ENCODE measurements at regions not wholly inside any gene's neighbourhood (a gene's known extent, or its start where the extent isn't known, plus 50 kb on each side); places are given as distances from the start of the nearest gene placed in this dataset.

DNA sequence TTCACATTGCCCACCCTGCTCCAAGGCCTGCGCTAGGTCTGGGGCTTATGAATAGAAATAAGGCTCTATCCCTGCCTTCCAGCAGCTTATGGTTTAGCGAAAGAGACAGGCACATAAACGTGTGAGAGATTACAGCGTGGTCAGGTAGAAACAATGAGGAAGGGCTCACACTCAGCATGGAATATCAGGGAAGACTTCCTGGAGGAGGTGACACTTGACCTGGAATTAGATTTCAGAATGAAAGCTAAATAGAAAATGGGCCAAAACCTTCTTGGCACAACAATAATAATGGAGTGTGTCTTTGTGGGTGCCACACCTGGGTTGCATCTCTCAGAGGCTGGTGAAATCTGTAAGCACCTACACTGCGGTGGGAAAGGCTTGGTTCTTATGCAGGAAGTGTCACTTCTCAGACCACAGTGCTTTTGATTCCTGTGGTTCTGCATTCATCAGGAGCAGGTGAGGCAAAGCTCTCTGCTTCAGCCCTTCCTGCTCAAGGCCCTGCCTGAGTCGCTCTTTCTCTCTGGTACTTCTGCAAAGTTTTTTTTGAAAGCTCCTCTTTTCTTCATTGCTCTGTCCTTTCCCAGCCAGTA lies 430.3 kb downstream of the ZNF536 start (continued):
- TF ChIP-seq SP1 (CRISPR knock-in tag; conservative IDR thresholded peaks at IDR 0.05), result no peak

DNA sequence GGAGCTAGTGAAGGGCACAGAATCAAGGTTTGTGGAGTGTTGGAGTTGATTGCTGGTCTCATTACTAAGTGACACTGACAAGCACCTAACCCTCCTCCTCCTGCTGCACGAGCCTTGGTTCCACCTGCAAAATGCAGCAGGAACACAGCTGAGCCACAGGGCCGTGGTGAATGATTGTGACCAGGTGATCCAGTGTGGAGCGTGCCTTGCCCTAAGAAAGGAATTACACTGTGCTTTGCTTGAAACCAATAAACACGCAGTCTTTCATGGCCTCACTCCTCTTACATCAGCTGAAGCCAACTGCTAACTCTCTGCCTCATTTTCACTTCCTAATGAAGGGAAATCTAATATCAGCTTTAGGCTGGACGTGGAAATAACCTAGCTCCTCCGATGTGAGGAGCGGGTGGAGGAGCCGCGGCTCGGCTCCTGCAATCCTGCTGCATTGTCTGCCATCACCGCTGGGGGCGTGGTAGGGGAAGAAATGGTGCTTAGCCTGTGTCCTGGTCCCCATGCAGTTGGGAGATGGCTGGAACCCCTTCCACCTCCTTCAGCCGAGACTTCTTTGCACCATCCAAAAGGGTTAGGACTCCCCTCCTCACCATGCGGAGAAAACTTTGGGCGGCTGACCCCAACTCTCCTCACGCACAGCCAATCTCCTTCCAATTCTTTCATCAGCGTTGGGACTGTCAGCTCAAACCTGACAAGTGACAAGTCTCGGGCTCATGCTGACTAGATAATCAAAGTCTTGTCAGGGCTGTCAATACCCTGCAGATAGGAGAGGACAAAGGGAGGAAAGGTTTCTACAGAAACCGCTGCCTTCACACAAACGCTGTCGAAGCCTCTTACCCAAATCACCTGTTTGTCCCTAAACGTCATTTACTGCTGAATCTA lies 427.9 kb downstream of the ZNF536 start:
- no peak for TF ChIP-seq TEAD4 (CRISPR knock-in tag; IDR thresholded peaks at IDR 0.05)
- TF ChIP-seq, protein P1, sequence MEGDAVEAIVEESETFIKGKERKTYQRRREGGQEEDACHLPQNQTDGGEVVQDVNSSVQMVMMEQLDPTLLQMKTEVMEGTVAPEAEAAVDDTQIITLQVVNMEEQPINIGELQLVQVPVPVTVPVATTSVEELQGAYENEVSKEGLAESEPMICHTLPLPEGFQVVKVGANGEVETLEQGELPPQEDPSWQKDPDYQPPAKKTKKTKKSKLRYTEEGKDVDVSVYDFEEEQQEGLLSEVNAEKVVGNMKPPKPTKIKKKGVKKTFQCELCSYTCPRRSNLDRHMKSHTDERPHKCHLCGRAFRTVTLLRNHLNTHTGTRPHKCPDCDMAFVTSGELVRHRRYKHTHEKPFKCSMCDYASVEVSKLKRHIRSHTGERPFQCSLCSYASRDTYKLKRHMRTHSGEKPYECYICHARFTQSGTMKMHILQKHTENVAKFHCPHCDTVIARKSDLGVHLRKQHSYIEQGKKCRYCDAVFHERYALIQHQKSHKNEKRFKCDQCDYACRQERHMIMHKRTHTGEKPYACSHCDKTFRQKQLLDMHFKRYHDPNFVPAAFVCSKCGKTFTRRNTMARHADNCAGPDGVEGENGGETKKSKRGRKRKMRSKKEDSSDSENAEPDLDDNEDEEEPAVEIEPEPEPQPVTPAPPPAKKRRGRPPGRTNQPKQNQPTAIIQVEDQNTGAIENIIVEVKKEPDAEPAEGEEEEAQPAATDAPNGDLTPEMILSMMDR (IDR thresholded peaks at IDR 0.05), result peak; percentile 75
- TF ChIP-seq, protein P2, sequence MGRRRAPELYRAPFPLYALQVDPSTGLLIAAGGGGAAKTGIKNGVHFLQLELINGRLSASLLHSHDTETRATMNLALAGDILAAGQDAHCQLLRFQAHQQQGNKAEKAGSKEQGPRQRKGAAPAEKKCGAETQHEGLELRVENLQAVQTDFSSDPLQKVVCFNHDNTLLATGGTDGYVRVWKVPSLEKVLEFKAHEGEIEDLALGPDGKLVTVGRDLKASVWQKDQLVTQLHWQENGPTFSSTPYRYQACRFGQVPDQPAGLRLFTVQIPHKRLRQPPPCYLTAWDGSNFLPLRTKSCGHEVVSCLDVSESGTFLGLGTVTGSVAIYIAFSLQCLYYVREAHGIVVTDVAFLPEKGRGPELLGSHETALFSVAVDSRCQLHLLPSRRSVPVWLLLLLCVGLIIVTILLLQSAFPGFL (CRISPR knock-in tag; IDR thresholded peaks at IDR 0.05; ENCODE audit: borderline replicate concordance), result no peak
- TF ChIP-seq, protein P3, sequence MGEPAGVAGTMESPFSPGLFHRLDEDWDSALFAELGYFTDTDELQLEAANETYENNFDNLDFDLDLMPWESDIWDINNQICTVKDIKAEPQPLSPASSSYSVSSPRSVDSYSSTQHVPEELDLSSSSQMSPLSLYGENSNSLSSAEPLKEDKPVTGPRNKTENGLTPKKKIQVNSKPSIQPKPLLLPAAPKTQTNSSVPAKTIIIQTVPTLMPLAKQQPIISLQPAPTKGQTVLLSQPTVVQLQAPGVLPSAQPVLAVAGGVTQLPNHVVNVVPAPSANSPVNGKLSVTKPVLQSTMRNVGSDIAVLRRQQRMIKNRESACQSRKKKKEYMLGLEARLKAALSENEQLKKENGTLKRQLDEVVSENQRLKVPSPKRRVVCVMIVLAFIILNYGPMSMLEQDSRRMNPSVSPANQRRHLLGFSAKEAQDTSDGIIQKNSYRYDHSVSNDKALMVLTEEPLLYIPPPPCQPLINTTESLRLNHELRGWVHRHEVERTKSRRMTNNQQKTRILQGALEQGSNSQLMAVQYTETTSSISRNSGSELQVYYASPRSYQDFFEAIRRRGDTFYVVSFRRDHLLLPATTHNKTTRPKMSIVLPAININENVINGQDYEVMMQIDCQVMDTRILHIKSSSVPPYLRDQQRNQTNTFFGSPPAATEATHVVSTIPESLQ (CRISPR knock-in tag; IDR thresholded peaks at IDR 0.05), result no peak
- CTCF ChIA-PET, result interaction anchor here (0.5 to 2.0 kb wide), 62 partner anchors 9 to 1424 kb away, joined by 3 to 40 read pairs (median 4); no protein-coding TSS in a partner anchor
- peaks cover 15% of the 10 kb centered on the region for H3K27me3 Mint-ChIP-seq (ENCODE audit: low read depth)

DNA sequence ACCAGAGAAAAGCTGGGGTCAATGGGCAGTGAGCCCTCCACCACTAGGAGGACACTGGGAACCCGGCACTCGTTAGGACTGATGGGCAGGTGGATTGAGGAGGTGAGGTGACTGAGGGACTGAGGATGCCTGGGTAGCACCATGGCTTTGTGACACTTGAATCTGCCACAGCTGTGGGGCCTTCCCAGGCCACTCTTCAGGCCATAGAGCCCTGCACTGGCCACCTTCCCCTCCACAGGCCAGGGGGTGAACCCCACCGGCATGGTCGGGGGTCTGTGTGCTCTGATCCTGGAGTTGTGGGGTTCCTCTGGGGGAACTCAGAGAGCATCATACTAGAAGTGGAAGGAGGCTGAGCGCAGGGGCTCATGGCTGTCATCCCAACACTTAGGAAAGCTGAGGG lies 423.5 kb downstream of the ZNF536 start:
- H3K4me3 Mint-ChIP-seq, result no peak overlapping the region
- peaks cover 15% of the 10 kb centered on the region for H3K27me3 Mint-ChIP-seq (ENCODE audit: low read depth)
- ATAC-seq (no peak), DNase-seq (ENCODE audit: low spot score) (no peak)
- peaks cover 4% of the 10 kb centered on the region for H3K4me1 Mint-ChIP-seq
- peaks cover 13% of the 10 kb centered on the region; the same call in 1 of the 2 replicates for H3K9me3 Mint-ChIP-seq
- no peak overlapping the region for H3K27ac Mint-ChIP-seq
- CTCF ChIA-PET, result interaction anchor here (0.6 kb wide), 1 partner anchor 326 kb away, joined by 3 read pairs; no protein-coding TSS in a partner anchor
- POLR2A ChIA-PET, result no interaction called here
- H3K36me3 Mint-ChIP-seq, result no peaks in the 10 kb centered on the region
- TF ChIP-seq TCF7 (CRISPR knock-in tag; IDR thresholded peaks at IDR 0.05; ENCODE audit: low read depth) (no peak), FOXP1 (CRISPR knock-in tag; IDR thresholded peaks at IDR 0.05; ENCODE audit: borderline replicate concordance) (no peak), TP53 (CRISPR knock-in tag; IDR thresholded peaks at IDR 0.05) (no peak), NR1H2 (CRISPR knock-in tag; IDR thresholded peaks at IDR 0.05) (no peak), NR2C2 (CRISPR knock-in tag; IDR thresholded peaks at IDR 0.05) (no peak), CREM (CRISPR knock-in tag; IDR thresholded peaks at IDR 0.05) (no peak), SMAD3 (CRISPR knock-in tag; IDR thresholded peaks at IDR 0.05; ENCODE audit: borderline replicate concordance) (no peak), CREB1 (CRISPR knock-in tag; IDR thresholded peaks at IDR 0.05) (no peak), JUN (CRISPR knock-in tag; IDR thresholded peaks at IDR 0.05) (no peak), KAT7 (CRISPR knock-in tag; IDR thresholded peaks at IDR 0.05; ENCODE audit: borderline replicate concordance) (no peak), ATF1 (CRISPR knock-in tag; IDR thresholded peaks at IDR 0.05) (no peak), IRF2 (CRISPR knock-in tag; IDR thresholded peaks at IDR 0.05; ENCODE audit: borderline replicate concordance, low read depth) (no peak)
- TF ChIP-seq, protein P4, sequence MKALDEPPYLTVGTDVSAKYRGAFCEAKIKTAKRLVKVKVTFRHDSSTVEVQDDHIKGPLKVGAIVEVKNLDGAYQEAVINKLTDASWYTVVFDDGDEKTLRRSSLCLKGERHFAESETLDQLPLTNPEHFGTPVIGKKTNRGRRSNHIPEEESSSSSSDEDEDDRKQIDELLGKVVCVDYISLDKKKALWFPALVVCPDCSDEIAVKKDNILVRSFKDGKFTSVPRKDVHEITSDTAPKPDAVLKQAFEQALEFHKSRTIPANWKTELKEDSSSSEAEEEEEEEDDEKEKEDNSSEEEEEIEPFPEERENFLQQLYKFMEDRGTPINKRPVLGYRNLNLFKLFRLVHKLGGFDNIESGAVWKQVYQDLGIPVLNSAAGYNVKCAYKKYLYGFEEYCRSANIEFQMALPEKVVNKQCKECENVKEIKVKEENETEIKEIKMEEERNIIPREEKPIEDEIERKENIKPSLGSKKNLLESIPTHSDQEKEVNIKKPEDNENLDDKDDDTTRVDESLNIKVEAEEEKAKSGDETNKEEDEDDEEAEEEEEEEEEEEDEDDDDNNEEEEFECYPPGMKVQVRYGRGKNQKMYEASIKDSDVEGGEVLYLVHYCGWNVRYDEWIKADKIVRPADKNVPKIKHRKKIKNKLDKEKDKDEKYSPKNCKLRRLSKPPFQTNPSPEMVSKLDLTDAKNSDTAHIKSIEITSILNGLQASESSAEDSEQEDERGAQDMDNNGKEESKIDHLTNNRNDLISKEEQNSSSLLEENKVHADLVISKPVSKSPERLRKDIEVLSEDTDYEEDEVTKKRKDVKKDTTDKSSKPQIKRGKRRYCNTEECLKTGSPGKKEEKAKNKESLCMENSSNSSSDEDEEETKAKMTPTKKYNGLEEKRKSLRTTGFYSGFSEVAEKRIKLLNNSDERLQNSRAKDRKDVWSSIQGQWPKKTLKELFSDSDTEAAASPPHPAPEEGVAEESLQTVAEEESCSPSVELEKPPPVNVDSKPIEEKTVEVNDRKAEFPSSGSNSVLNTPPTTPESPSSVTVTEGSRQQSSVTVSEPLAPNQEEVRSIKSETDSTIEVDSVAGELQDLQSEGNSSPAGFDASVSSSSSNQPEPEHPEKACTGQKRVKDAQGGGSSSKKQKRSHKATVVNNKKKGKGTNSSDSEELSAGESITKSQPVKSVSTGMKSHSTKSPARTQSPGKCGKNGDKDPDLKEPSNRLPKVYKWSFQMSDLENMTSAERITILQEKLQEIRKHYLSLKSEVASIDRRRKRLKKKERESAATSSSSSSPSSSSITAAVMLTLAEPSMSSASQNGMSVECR (CRISPR knock-in tag; IDR thresholded peaks at IDR 0.05; ENCODE audit: borderline replicate concordance), result no peak
- TF ChIP-seq, protein P5, sequence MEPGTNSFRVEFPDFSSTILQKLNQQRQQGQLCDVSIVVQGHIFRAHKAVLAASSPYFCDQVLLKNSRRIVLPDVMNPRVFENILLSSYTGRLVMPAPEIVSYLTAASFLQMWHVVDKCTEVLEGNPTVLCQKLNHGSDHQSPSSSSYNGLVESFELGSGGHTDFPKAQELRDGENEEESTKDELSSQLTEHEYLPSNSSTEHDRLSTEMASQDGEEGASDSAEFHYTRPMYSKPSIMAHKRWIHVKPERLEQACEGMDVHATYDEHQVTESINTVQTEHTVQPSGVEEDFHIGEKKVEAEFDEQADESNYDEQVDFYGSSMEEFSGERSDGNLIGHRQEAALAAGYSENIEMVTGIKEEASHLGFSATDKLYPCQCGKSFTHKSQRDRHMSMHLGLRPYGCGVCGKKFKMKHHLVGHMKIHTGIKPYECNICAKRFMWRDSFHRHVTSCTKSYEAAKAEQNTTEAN (CRISPR knock-in tag; IDR thresholded peaks at IDR 0.05), result no peak

More for the DNA sequence above, 427.9 kb downstream of the ZNF536 start:
- peak; percentile 94 for ATAC-seq
- peak; percentile 87 for DNase-seq (ENCODE audit: low spot score)
- peaks cover 27% of the 10 kb centered on the region for H3K4me1 Mint-ChIP-seq
- H3K27ac Mint-ChIP-seq, result no peak overlapping the region
- no peaks in the 10 kb centered on the region for H3K9me3 Mint-ChIP-seq
- POLR2A ChIA-PET, result no interaction called here
- no peaks in the 10 kb centered on the region for H3K36me3 Mint-ChIP-seq
- no peak overlapping the region for H3K4me3 Mint-ChIP-seq
